AG20443 (cell line): ENCODE measurements at regions not wholly inside any gene's neighbourhood (a gene's known extent, or its start where the extent isn't known, plus 50 kb on each side); places are given as distances from the start of the nearest gene placed in this dataset.
A peak's percentile ranks its signal among the peaks of the same experiment; 100 is the strongest.
"Not testable (repeated sequence)": the region's sequence is repeated elsewhere in the genome, so short reads cannot be mapped to it uniquely, and the experiment has no call there.

ENCODE experiments used
- DNase-seq: peaks from one replicate; pipeline ENCODE4 v3.0.0; 2012; ENCODE audit warnings: low spot score, mixed read lengths

DNA sequence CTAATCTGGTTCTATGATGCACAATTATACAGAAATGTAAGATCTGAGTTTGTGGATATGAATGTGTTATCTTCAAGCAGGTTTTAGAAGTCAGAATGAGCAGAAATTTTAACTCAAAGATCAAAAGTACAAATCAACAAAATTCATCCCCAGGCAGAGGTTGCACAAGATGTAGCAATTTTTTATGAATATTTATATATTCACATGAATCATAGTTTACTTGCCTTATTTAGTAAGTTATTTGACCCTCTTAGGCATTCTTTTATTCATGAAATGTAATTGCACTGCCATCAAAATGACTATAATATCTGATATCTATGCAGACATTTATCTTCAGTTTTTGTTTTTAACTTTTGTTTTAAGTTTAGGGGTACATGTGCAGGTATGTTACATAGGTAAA is 103.1 kb upstream of the DAZL start:
- no peak for DNase-seq

DNA sequence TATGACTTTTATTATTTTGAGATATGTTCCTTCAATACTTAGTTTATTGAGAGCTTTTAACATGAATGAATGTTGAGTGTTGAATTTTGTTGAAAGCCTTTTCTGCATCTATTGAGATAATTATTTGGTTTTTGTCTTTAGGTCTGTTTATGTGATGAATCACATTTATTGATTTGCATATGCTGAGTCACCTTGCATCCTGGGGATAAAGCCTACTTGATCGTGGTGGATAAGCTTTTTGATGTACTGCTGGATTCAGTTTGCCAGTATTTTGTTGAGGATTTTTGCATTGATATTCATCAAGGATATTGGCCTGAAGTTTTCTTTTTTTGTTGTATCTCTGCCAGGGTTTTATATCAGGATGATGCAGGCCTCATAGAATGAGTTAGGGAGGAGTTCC is 106.5 kb upstream of the DAZL start:
- not testable (repeated sequence) for DNase-seq

DNA sequence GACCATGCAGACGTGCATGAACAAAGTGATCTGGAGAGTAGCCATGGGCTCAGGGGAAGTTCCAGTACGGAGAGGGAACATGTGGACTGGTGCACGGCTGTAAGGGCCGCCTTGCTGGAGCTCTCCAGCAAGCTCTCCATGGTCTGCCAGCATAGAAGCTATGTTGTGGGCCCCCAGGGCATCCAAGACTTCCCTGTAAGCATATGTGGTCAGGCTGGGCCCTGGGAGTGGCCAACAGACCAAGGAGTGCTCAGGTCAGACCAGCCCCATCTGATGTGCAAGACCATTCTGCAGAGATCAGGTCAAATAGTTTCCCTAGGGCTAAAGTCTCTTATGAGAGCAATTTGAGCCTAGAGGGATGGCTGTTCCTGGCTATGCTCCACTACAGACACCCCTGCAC is 110.1 kb upstream of the DAZL start:
- no peak for DNase-seq

DNA sequence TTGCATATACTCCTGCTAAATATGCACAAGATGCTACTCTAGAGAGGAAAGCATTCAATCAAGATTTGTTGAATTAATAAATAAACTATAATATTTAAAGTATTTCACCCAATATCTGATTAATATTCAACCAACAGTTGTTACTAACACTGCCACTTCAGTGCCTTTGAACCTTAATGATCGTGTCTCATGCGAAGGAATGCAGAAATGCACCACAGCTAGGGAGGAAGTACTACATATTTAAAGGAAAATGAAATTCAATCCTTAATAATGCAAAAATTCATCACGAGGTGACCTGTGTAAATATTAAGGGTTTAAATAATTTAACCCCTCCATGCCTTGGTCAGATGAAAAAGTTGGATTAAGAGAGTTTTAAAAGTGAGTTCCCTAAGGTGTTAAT is 114.2 kb upstream of the DAZL start:
- DNase-seq: no peak

DNA sequence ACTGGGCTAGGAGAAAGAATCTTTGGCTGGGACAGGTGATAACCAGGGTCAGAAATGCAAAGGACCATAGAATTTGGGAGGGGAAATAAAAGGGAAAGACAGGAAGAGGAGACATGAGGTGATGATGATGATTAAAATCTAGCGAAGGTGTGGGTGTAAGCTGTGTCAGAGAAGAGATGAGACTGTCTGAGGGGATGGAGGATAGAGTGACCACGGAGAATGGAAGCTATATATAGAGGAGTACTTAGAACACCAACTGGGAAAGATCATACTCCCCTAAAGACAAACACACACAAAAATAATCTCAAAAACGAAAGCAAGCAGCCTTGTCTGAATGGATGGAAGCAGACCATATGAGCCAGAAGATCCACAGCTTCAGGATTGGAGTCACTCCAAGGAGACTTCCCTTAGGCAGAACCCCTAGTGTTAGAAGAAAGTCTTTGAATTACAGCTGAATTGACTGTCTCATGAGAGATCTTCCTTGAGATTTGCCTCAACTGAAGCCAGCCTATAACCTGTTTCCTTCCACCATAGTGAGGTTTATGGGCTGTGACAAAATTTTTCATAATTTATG is 115.2 kb upstream of the DAZL start:
- DNase-seq: no peak

DNA sequence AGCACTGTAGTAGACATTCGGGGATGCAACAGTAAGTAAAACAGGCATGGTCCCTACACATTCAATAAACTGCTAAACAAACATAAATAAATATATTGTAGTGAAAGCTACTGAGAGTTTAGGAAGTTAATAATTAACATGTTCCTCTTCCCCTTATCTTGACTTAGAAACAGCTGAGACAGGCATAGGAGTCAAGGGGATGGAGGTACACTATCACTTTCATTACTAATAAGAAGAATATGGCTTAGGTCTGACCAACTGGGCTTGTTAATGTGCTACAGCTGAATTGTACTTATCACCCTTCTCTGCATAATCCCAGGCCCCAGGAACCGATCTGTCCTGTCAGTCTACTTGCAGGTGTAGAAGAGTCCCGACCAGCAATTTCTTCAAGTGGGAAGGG is 116.3 kb upstream of the DAZL start:
- DNase-seq: no peak

DNA sequence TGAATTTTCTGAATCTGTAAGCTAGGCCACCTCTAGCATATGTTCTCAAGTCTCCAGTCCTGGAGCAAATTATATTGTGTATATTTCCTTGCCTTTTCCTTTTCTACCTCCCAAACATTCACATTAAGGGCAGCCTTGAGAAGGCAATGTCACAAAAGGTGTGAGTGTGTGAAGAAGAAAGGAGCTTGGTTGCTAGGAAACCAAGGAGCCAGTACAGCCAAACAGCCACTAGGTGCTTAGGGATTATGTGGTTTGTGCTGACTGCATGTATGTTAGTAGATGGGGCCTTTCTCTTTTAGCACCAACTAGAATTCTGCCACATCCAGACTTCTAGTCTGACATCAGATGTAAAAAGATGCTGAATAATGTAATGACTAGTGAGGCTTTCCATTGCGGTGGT is 118.8 kb upstream of the DAZL start:
- DNase-seq: peak; percentile 19

DNA sequence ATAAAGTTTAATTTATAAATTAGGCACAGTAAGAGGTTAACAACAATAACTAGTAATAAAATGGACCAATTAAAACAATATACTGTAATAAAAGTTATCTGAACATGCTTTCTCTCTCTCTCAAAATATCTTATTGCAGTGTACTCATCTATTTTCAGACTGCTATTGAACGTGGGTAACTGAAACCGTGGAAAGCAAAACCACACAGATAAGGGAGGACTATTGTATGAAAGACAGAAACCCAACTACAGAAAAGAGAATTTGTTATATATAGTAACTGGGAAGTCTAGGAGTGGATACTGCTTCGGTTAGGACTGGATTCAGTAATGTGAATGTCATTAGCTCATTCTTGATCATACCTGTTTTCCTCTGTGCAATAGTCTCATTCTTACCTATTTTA is 119.3 kb upstream of the DAZL start:
- DNase-seq: no peak

DNA sequence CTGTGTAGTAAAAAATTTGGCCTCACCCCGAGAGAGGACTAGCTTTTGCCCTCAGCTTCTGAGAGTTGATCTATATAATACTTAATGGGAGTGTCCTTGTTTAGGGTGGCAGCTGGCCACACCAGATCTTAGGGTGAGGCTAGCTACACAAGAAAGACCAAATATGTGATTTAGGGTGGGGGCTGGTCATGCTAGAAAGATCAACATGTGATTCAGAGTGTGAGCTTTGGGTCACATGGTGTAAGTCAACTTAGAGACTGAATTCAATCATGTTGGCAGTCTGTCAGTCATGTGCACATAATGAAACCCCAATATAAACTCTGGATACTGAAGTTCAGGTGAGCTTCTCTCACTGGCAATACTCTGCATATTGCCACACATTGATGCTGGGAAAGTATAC is 120.7 kb upstream of the DAZL start:
- DNase-seq: no peak

DNA sequence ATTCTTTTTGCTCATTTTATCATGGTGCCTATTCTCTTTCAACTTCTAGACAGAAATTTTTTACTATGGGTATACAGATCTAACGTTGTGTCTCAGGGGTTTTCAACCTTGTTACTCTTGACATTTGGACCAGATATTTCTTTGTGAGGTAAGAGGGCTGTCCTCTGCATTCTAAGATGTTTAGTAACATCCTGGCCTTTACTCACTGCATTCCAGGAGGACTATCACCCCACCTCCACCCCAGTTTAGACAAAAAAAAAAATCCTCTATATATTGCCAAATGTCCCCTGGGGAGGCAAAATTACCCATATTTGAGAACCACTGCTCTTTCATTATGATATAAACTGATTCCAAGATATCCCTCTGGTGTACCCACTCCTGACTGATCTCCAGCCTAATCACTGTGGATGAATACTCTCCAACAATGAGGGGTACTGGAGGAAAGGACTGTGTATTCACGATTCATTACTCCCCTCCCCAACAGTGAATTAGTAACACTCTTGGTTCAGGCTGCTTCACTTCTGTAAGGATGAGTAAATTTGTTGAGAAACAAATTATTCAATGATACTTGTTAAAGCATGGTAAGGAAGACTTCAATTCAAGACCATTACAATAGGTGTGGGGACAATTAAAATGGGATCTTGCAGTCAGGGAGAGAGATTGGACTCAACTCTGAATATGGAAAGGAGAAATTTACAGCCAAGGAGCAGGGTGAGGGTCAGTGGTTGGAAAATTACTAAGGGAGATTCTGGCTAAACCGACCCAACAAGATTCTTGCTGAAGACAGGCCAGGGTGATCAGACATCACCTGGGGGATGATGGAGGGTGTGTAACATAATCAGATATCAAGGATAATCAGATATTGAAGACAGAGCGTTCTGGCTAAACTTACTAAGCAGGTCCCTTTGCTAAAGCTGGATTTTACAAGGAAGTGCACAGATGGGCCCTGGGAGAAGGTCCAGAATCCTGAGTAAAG is 123.8 kb upstream of the DAZL start:
- DNase-seq: peak; percentile 71

DNA sequence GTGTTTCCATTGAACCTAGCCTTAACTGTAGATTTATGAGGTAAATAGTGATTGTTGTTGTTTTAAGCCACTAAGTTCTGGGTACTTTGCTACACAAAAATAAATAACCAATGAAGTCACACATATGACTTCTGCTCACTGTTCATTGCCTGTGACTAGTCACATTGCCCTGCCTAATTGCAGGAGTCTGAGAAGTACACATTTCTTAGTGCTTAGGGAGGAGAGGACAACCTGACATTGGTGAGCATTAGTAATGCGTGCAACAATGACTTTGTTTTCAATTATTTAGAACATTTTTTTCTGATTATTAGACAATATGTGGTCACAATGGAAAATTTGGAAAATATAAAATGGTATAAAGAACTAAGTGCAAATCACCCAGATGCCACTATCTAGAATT is 133.2 kb upstream of the DAZL start:
- no peak for DNase-seq

DNA sequence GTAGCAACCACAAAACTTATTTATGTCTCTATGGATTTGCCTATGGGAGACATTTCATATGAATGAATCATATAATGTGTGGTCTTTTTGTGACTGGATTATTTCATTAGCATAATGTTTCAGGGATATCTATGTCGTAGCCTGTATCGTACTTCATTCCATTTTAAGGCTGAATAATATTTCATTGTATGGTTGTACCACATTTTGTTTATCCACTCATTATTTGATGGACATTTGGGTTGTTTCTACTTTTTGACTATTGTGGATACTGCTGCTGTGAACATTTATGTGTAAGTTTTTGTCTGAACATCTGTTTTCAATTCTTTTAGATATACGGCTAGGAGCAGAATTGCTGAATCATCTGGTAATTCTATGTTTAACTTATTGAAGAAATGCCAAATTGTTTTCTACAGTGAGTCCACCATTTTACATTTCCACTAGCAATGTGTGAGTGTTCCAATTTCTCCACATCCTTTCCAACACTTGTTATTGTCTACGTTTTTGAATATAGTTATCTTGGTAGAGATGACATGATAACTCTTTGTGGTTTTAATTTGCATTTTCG is 134.4 kb upstream of the DAZL start:
- no peak for DNase-seq

DNA sequence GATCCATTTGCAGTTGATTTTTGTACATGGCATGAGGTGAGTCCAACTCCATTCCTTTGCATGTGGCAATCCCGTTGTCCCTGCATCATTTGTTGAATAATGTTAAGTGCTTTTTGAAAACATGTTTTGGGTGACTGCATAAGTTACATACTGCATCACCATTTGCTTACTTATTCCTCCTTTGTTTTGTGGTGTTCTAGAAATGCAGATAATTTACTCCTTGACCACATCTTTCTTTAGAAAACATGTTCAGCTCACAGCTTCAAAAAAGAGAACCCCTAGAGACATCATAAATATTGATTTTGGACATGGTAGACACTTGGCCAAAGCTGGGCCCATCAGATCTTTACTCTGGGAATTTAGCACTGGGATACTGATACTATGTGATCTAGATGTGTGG is 135.3 kb upstream of the DAZL start:
- no peak for DNase-seq

DNA sequence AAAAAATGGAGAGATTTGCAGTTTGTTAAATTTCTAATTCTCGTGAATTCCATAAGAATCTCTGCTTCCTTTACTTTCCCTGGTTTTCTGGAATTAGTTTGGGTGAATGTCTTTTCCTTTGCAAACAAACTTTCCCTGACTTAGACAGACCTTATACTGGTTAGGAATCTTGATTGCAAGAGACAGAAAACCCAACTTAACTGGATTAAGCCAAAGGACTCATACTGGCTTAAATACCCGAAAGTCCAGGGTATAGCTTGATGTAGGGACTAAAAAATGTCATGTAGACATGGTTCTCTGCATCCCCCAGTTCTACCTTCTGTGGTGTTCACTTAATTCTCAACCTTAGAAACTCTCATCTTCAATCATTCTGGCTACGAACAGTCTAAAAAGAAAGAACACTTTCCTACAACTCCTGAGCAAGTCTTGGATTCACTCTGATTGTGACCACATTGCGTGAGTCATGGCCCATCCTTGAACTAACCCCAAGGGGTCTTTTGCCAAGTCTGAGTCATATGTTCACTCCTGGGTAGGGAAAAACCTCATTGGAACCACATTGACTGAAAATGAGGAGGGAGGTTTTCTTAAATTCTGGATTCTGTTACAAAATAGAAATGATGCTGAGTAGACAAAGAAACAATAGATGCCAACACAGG is 136.0 kb upstream of the DAZL start:
- DNase-seq: peak; percentile 86

DNA sequence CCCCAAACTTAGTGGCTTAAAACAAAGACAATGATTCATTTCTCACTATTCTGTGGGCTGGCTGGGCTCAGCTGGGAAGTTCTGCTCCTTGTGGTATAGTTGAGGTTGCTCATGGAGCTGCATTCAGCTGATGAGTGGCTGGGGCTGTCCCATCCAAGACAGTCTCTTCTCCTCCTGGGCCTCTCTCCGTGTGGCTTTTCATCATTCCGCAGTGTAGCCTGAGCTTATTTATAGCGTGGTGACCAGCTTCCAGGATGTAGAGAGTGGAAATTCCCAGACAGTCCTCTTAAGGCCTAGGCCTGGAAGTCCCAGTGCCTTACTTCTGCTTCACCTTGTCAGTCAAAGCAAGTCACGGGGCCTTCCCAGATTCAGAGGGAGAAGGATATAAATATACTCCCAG is 136.7 kb upstream of the DAZL start:
- DNase-seq: peak; percentile 60

DNA sequence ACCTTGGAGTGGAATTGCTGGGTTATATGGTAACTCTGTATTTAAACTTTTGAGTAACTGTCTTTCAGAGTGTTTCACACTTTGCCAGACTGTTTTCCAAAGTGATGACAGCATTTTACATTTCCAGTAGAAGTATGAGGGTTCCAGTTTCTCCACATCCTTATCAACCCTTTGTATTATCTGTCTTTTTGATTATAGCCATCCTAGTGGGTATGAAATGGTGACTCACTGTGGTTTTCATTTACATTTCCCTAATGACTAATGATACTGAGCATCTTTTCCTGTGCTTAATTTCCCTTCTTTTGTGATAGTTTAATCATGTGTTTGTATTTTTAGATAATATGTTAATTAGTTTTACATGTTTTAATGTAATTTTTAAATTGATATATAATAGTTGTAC is 138.1 kb upstream of the DAZL start:
- no peak for DNase-seq

DNA sequence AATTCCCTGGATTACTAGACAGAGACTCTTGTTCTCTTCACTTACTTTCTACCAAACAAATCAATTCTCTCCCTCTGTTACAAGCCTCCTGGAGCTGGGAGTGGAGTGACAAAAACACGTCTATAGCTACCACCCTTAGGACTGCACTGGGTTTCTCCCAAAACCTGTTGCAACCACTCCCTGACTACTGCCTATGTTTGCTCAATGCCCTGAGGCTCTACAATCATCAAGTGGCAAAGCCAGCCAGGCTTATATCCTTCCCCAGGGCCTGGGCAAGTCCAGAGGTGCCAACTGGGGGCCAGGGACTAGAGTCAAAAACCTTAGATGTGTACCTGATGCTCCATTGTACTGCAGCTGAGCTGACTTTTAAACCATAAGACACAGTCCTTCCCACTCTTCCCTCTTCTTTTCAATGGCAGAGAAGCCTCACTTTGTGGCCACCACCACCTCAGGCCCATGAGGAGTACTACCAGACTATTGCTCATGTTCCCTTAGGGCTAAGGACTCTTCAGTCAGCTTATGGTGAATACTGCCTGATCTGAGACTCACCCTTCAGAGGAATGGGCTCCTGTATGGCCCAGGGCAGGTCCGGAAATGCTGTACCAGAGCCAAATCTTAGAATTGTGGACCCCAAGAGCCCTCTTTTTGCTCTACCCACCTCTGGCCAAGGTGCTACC is 125.4 kb upstream of the PLCL2 start:
- no peak for DNase-seq

DNA sequence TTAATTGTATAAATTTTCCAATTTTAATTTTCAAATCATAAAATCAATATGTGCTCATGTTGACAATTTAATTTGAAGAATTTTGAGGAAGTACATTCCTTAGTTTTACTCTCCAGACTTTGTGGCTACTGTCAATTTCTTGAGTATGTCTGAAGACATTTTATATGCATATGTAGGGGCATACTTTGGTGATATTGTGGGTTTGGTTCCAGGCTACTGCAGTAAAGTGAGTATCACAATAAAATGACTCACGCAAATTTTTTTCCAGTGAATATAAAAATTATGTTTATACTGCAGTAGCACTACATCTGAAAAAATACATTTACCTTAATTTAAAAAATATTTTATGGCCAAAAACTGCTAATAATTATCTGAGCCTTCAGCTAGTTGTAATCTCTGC is 123.2 kb upstream of the PLCL2 start:
- no peak for DNase-seq

DNA sequence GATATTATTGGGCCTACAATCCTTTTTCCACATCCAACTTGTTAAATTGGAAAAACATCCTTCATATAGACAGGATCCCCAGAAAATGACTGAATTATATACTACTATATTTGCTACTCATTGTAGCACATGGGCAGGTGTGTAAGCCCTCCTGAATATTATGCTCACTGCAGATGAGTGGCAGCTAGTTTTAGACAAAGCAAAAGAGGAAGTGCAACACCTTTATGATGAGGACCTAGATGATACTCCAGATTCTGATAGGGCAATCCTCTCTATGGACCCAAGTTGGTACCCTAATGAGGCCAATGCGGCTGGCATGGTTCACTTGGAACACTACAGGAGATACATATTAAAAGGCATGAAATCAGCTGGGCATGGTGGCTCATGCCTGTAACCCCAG is 119.1 kb upstream of the PLCL2 start:
- no peak for DNase-seq

DNA sequence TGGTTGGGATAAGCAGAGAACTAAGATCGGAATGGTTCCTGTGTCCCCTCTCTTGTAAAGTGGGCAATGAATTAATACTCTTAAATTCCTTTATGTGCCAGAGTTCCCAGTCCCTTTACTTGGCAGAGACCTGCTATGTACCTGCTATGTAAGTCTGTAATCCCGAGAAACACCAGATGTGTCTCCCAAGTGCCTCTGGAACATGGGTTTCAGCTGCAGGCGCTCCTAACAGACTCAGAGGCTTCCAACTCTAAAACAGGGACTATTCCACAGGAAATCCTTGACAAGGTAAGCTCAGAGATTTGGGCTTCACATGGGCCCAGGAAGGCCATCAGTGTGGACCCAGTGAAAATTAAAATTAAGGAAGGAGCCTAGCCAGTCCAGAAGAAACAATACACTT is 117.7 kb upstream of the PLCL2 start:
- peak; percentile 22 for DNase-seq

DNA sequence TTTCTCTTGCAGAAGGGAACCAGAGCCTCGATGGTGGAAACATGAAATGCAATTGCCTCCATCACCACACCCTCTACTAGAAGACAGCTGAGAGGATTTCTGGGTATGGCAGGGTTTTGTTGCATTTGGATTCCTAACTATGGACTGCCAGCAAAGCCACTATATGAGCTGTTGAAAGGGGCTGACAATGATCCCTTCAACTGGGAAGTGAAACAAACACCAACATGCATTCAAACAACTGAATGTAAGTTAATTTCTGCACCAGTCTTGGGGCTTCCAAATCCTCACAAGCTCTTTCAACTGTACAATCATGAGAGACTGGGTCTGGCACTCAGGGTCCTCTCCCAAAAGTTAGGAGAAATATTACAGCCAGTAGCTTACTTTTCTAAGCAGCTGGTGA is 116.7 kb upstream of the PLCL2 start:
- no peak for DNase-seq

DNA sequence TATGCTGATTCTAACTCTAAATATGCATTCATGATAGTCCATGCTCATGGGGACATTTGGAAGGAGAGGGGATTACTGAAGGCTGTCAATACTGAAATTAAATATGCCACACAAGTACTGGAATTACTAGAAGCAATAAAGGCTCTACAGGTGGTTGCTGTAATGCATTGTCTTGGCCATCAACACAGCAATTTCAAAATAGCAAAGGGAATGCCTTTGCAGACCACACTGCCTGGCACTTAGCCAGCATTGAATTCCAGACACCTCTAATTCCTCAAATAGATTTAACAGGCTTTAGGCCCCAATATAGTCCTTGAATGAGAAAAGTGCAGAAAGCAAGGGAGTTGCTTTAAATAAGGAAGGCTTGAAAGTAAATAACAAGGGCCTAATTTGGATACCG is 115.8 kb upstream of the PLCL2 start:
- DNase-seq: no peak
